ENCODE measurements at regions not wholly inside any gene's neighbourhood (a gene's known extent, or its start where the extent isn't known, plus 50 kb on each side); places are given as distances from the start of the nearest gene placed in this dataset.

- TF ChIP-seq RAD21 (IDR thresholded peaks at IDR 0.05; ENCODE audit: low read depth), result no peak
- no peak for TF ChIP-seq EP300 (IDR thresholded peaks at IDR 0.05; ENCODE audit: borderline replicate concordance)
- TF ChIP-seq TCF12 (IDR thresholded peaks at IDR 0.05; ENCODE audit: low read depth), result no peak
- TF ChIP-seq YY1 (IDR thresholded peaks at IDR 0.05; ENCODE audit: low read depth), result no peak
- no peak for TF ChIP-seq CREB1 (IDR thresholded peaks at IDR 0.05; ENCODE audit: low read depth)
- TF ChIP-seq, protein P1, sequence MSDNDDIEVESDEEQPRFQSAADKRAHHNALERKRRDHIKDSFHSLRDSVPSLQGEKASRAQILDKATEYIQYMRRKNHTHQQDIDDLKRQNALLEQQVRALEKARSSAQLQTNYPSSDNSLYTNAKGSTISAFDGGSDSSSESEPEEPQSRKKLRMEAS (IDR thresholded peaks at IDR 0.05), result no peak
- no peak for TF ChIP-seq REST (IDR thresholded peaks at IDR 0.05; ENCODE audit: low read depth)
- no peak for TF ChIP-seq EGR1 (IDR thresholded peaks at IDR 0.05)
- TF ChIP-seq CEBPB (IDR thresholded peaks at IDR 0.05), result no peak
- TF ChIP-seq FOXM1 (IDR thresholded peaks at IDR 0.05; ENCODE audit: borderline replicate concordance, low read depth), result no peak
Observed at GRCh38 chr15:66638377-66638776, 63.7 kb upstream of the SMAD6 start.

Measured in Ishikawa (cell line).